Middle frontal gyrus (tissue), 1 donor: ENCODE measurements at regions not wholly inside any gene's neighbourhood (a gene's known extent, or its start where the extent isn't known, plus 50 kb on each side); places are given as distances from the start of the nearest gene placed in this dataset.

Experiments
- DNase-seq: peaks from one replicate; pipeline ENCODE4 v3.0.0-alpha.2; 2015; ENCODE audit warnings: low spot score; ENCODE audit errors: extremely low spot score

DNA sequence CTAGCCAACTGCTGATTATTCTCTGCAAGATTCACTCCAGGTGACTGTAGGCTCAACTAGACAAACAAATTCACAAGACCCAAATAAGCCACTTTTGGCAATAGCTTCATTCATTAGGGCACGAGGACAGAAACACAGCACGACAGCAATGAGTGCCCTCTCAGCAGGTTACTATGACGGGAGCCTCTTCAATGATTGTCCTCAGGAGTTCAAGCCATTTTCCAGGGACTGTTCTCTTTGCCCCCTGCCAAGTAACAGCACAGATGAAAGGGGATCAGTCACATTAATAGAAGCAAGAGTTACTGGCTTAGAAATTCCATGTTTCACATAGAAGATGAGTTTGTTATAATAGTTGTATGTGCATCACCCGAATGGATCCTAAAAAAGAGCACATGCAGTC is 712.2 kb downstream of the CDH8 start:
- DNase-seq = no peak

DNA sequence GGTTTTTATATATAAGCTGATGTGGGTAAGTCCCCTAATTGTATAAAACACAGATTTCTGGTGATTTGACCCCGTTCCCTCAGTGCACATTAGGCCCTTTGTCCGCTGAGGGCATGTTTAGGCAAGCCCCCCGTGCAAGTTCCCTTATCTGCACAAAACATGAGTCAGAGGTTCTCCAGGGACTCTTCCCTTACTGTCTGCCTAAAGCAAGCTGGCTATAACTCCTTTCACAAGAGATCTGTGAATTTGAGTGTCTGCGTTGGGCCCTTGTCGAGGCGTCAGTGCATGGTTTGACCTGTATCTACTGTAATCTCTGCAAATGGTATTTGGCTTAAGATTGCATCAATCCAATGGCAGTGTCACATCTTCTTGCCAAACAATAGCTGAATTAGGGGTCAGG is 712.8 kb downstream of the CDH8 start:
- DNase-seq = no peak

GRCh38 chr16:61320791-61321190 is 715.4 kb downstream of the CDH8 start:
- DNase-seq = no peak

GRCh38 chr16:61313931-61314330 is 722.3 kb downstream of the CDH8 start:
- no peak for DNase-seq

- DNase-seq = no peak
Observed at GRCh38 chr16:61309386-61309785, 726.9 kb downstream of the CDH8 start.

DNA sequence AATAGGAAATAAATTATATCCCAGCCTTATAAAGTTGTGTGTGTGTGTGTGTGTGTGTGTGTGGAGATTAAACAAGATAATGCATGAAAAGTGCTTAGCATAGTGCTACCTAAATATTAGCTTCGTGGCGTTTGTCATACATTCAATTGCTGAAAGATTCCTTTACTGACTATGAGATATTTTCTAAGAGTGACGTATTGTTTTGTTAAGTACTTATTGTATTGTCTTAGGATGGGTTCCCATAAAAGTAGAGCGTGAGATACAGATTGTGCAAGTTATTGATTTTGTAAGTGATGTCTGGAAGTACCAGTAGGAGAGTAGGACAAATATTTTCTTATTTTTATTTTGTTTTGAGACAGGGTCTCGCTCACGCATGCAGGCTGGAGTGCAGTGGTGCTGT is 730.0 kb downstream of the CDH8 start:
- DNase-seq = no peak

- no peak for DNase-seq
Observed at GRCh38 chr16:61296814-61297213, 739.4 kb downstream of the CDH8 start.

DNA sequence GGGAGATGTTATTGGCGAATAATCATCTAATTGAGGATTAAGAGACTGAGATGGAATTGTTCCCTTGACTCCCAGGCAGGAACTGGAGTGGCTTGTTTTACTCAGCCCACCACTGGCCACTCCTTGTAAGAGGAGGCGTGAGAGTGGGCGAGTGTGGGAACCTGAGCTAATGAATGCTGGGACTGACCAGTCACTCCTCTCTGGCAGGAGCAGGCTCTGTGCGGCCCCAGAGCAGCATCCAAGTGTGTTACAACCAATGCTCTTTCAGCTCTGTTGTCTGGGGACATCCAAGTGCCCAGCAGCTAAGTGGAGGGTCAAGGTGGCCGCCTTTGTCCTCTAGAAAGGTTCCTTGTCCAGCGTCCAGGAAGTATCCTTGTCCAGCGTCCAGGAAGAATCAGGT is 739.9 kb downstream of the CDH8 start:
- DNase-seq = no peak

DNA sequence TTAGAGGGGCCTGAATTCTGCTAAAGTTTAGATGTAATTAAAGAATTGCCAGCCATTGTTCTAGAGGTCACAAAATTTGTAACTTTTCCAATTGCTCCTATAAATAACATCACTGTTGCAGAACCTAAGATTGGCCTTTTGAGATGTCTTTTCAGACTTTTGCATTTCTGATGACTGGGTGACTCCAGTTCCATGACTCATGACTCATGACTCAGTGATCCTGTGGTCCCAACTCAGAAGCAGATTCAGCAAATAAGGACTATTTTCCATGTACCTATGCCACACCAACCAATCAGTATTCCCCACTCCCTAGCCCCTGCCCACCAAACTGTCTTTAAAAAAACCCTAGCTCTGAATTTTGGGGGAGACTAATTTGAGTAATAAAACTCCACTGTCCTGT is 740.9 kb downstream of the CDH8 start:
- DNase-seq = no peak

DNA sequence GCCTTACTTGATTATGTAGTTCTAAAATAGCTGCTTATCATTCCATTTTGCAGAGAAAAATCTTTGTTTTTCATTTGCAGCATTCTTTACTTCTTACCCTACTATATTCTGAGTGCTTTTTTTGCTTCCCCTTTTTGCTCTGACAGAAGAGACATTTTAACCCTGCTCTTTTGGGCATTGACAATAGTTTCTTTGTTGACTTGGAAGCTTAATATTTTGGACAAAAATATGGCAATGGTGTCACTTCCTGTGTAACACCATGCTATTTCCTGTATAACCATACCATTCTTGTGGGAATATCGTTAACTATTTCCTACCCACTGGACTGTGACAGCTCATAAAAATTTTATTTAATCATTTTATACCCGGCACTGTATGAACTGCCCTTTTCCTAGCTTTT is 747.1 kb downstream of the CDH8 start:
- no peak for DNase-seq

- no peak for DNase-seq
Observed at GRCh38 chr16:61277849-61278248, 758.4 kb downstream of the CDH8 start.

DNA sequence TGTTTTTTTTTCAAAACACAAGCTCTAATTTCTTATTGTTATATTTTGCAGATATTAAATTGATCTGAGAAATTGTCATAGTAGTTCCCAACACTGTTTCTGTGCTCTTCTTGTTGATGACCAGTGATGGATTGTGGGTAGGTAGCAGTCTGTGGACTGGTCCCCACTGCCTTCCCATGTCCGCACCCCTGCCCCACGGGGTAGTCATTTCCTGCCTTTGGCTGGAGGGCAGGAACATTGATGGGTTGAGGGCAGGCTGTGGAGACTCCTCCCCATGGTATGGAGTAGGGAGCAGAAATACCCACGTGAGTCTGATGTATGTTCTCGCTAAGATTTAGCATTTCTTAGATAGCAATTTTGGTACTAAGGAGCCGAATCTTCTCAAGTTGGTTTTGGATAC is 762.0 kb downstream of the CDH8 start:
- no peak for DNase-seq

DNA sequence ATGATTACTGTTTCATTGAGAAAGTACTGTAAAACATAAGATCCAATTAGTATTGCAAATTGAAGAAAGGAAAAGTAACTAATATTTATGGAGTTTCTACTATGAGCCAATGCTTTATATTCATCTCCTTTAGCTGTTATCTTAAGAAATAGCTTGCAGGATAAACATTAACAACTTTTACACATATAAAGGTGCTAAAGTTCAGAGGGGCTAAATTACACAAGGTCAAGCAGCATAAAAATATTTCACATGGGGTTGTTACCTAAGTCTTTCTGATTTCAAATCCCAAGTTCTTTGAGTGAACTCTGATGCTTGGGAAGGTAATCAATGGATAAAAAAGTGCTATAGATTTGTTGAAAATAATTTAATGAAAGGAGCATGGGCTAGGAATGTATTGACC is 765.5 kb downstream of the CDH8 start:
- DNase-seq = no peak

- no peak for DNase-seq
Observed at GRCh38 chr16:61263400-61263799, 772.8 kb downstream of the CDH8 start.

GRCh38 chr16:61261315-61261714 is 774.9 kb downstream of the CDH8 start:
- DNase-seq = no peak

GRCh38 chr16:61246592-61246991 is 789.6 kb downstream of the CDH8 start:
- no peak for DNase-seq

- no peak for DNase-seq
Observed at GRCh38 chr16:61243954-61244353, 792.3 kb downstream of the CDH8 start.

GRCh38 chr16:61237884-61238485 is 798.3 kb downstream of the CDH8 start:
- no peak for DNase-seq

GRCh38 chr16:61233713-61234112 is 802.5 kb downstream of the CDH8 start:
- no peak for DNase-seq

- DNase-seq = no peak
Observed at GRCh38 chr16:61228371-61228770, 807.9 kb downstream of the CDH8 start.

DNA sequence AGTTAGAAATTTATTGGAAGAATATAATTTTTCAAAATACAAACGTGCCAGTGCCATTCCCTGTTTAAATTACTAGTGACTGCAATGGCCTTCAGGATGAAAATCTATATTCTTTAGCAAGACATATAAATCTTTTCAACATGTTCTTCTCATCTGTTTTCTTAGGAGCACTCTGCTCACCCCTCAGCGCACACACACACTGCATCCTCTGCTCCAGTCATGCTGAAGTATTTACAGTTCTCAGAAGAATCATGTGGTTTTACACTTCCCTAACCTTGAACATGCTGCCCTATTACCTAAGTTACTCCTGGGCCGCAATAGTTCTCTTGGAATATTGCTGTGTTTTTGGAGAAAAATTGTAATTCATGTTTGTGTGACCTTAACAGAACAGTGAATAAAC is 820.6 kb downstream of the CDH8 start:
- no peak for DNase-seq

DNA sequence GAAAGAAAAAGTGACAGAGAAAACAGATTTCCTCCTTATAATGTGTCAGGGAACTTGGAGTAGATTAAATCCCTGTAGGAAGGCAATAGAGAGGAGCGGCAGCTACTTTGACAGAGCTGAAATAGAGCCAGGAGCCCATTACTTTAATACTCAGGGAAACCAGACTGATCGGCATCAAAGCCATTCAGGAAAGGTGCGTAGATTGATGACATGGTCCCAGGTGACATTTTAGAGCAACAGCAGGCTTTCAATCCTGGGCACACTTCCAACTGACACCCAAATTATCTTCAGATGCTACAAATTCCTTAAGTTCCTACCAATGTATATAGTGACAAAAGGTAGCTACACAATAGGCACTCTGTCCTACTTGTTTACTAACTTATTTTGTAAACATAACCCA is 821.5 kb downstream of the CDH8 start:
- DNase-seq = no peak

- DNase-seq = no peak
Observed at GRCh38 chr16:61210076-61210475, 826.2 kb downstream of the CDH8 start.

DNA sequence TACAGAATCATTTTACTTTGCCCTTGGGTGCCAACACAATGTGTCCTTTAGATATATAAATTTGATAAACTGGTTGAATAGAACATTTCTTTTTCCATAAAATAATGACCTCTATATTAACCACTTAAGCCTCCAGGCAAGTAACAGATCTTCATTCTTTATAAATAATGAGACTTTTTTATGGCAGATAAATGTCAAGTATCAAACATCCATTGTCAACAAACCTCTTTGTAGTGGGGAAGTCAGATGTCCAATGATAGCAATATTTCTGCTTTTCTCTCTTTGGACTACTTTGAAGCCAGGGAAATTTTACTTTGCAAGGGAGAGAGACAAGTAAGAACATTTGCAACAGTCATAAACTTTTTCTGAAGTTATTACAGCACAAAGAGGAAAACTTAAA is 841.2 kb downstream of the CDH8 start:
- DNase-seq = no peak
